Psoas muscle (tissue), 7 donors: ENCODE measurements at regions not wholly inside any gene's neighbourhood (a gene's known extent, or its start where the extent isn't known, plus 50 kb on each side); places are given as distances from the start of the nearest gene placed in this dataset.

Experiments used
- ATAC-seq, 4 donors: fragments of 200-7000 bp; cut with Tn5 transposase; one replicate each; pipeline ENCODE4 v1.9.1; 2020; ENCODE audit warnings: moderate library complexity in 3 of 4, mild to moderate bottlenecking in 2 of 4
- DNase-seq, 2 donors: peaks; one replicate each; pipeline ENCODE4 v3.0.0-alpha.2; 2020
- H3K27ac ChIP-seq: fragments of 200-600 bp; one replicate; pipeline ENCODE4 v1.8.0; 2022
- H3K27me3 ChIP-seq, 3 donors: fragments of 200-600 bp in 1 of 3; one replicate each; pipeline versions ENCODE4 v1.6.1 to v1.8.0; 2013 to 2022; ENCODE audit warnings: low read length in 2 of 3, mild to moderate bottlenecking in 2 of 3, moderate library complexity in 1 of 3; ENCODE audit not compliant: insufficient read depth in 3 of 3
- H3K36me3 ChIP-seq, 2 donors: fragments of 200-600 bp in 1 of 2; one replicate each; pipeline versions ENCODE4 v1.6.1 to v1.8.0; 2013 to 2022; ENCODE audit warnings: low read depth in 1 of 2, mild to moderate bottlenecking in 1 of 2, moderate library complexity in 1 of 2; ENCODE audit not compliant: insufficient read depth in 1 of 2
- H3K4me1 ChIP-seq: fragments of 200-600 bp; one replicate; pipeline ENCODE4 v1.8.0; 2022
- H3K4me3 ChIP-seq: fragments of 200-600 bp; one replicate; pipeline ENCODE4 v1.8.0; 2022; ENCODE audit warnings: mild to moderate bottlenecking
- H3K9me3 ChIP-seq: fragments of 200-600 bp; one replicate; pipeline ENCODE4 v1.8.0; 2022
- WGBS, 3 donors: extraction: QIAGEN DNeasy Blood & Tissue Kit; methylation state at CpG; one replicate each; pipeline versions ENCODE4 v1.1.6 to v1.1.7; 2013; 5-methylcytosine and 5-hydroxymethylcytosine counted together
- intact Hi-C, 2 donors: fragments of 100-400 bp; cut with DNase I; formaldehyde crosslinking; loops; one replicate each; pipeline versions ENCODE4 v1.11.0 to v1.14.2; 2022
- TF ChIP-seq, protein P1 (sequence below): fragments of 200-600 bp; IDR thresholded peaks from one replicate; pipeline ENCODE4 v1.8.0; 2022; ENCODE audit warnings: antibody characterized with exemption
- donor health status: healthy with polysubstance abuse.
- donor health status: DM: no; HTN: no; CAD: no; lungs with moderate emphysema.
- donor health status: Bipolar disorder and iron deficiency.
- donor health status: healthy.
- donor health status: DM: yes; HTN: yes; CAD: no.
- donor health status: DM: no; HTN: no; CAD: no.
- donor health status: DM: yes; HTN: yes; CAD: no.

DNA sequence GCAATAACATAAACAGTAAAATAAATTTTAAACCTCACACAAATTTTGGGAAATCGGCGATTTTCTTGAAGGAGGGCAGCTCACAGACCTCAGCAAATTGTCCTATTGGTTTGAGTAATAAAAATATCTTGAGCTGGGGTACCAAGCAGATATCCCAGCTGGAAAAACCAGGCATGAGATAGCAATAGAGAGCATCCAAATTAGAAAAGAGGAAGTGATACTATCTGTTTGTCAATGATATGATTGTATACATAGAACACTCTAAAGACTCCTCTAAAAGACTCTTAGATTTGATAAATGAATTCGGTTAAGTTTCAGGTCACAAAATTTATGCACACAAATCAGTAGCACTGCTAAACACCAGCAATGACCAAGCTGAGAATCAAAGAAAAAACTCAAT is 90.5 kb upstream of the ACTRT1 start:
- H3K4me1 ChIP-seq: no peaks in the 10 kb centered on the region
- H3K36me3 ChIP-seq: no peaks in the 10 kb centered on the region
- H3K27ac ChIP-seq: no peak overlapping the region
- no peaks in the 10 kb centered on the region for H3K9me3 ChIP-seq
- no peak overlapping the region for H3K4me3 ChIP-seq
- intact Hi-C loops: no loop called here
- ATAC-seq (no peak), DNase-seq (no peak)
- TF ChIP-seq, protein P1, sequence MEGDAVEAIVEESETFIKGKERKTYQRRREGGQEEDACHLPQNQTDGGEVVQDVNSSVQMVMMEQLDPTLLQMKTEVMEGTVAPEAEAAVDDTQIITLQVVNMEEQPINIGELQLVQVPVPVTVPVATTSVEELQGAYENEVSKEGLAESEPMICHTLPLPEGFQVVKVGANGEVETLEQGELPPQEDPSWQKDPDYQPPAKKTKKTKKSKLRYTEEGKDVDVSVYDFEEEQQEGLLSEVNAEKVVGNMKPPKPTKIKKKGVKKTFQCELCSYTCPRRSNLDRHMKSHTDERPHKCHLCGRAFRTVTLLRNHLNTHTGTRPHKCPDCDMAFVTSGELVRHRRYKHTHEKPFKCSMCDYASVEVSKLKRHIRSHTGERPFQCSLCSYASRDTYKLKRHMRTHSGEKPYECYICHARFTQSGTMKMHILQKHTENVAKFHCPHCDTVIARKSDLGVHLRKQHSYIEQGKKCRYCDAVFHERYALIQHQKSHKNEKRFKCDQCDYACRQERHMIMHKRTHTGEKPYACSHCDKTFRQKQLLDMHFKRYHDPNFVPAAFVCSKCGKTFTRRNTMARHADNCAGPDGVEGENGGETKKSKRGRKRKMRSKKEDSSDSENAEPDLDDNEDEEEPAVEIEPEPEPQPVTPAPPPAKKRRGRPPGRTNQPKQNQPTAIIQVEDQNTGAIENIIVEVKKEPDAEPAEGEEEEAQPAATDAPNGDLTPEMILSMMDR: no peak
- H3K27me3 ChIP-seq: no peaks in the 10 kb centered on the region
- WGBS, 3 donors: 72 to 94% (median 89%) methylated on average over 3 of the region's 3 CpGs

DNA sequence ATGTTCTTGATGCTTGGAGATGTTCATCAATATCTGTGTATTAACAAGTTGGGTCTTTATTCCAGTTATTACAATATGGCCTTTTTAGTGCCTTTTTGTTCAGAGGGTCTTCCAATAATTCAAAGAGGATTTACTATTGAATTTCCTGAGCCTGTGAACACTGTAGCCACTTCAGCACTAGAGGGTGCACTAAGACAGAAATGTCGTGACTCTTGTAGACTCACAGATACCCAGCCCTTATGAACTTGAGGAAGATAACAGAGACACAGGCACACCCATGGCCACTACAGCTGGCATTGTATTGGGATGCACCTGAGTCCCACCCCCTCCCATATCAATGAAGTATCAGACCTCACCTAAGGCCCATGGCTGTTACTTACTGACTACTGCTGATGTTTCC is 54.4 kb upstream of the ACTRT1 start:
- DNase-seq: no peak
- H3K27ac ChIP-seq: no peak overlapping the region
- intact Hi-C loops: no loop called here
- TF ChIP-seq, protein P1: no peak
- no peak overlapping the region for H3K4me3 ChIP-seq
- H3K9me3 ChIP-seq: no peaks in the 10 kb centered on the region
- no peaks in the 10 kb centered on the region for H3K27me3 ChIP-seq
- WGBS, 3 donors: 24 to 35% (median 29%) methylated on average over 1 of the region's 1 CpG
- ATAC-seq: no peak
- H3K36me3 ChIP-seq: no peaks in the 10 kb centered on the region
- H3K4me1 ChIP-seq: no peaks in the 10 kb centered on the region

DNA sequence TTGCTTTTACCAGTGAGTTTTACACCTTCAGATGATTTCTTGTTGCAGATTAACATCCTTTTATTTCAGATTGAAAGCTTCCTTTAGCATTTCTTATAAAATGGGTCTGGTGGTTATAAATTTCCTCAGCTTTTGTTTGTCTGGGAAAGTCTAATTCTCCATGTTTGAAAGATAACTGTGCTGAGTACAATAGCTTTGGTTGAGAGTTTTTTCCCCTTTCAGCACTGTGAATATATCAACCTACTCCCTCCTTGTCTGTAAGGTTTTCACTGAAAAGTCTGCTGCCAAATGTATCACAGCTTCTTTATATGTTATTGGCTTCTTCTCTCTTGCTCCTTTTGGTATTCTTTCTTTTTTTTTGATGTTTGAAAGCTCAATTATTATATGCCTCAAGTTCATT is 53.5 kb upstream of the ACTRT1 start:
- DNase-seq (no peak), ATAC-seq (no peak)
- Histone ChIP-seq H3K9me3 (no peaks in the 10 kb centered on the region), H3K4me1 (no peaks in the 10 kb centered on the region), H3K4me3 (no peak overlapping the region), H3K36me3 (no peaks in the 10 kb centered on the region), H3K27me3 (no peaks in the 10 kb centered on the region), H3K27ac (no peak overlapping the region)
- intact Hi-C loops: no loop called here
- TF ChIP-seq, protein P1: no peak
